ENCODE measurements at regions not wholly inside any gene's neighbourhood (a gene's known extent, or its start where the extent isn't known, plus 50 kb on each side); places are given as distances from the start of the nearest gene placed in this dataset.
"Not testable (repeated sequence)": the region's sequence is repeated elsewhere in the genome, so short reads cannot be mapped to it uniquely, and the experiment has no call there.

DNA sequence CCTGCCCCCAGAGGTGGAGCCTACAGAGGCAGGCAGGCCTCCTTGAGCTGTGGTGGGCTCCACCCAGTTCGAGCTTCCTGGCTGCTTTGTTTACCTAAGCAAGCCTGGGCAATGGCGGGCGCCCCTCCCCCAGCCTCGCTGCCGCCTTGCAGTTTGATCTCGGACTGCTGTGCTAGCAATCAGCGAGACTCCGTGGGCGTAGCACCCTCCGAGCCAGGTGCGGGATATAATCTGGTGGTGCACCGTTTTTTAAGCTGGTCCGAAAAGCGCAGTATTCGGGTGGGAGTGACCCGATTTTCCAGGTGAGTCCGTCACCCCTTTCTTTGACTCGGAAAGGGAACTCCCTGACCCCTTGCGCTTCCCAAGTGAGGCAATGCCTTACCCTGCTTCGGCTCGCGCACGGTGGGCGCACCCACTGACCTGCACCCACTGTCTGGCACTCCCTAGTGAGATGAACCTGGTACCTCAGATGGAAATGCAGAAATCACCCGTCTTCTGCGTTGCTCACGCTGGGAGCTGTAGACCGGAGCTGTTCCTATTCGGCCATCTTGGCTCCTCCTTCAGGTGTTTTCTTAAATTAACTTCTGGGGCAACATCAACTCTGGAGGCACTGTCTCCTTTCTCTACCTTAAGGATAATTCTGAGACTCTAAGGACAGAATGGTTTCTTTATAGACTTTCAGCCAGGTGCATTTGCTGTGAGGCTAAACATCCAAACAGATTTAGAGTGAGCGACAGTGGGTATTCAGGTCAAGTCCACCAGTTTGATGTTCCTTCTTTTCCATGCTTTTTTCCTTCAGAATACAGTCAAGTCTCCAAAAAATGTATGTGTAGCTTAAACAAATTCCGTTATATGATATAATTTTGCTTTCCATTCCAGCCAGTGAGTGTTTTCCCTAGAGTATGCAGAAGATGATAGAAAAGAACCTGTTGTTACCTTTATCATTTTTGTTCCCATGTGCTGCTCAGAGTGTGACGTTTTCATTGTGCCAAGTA lies 170.8 kb downstream of the KCNRG start:
- TF ChIP-seq, protein P1, sequence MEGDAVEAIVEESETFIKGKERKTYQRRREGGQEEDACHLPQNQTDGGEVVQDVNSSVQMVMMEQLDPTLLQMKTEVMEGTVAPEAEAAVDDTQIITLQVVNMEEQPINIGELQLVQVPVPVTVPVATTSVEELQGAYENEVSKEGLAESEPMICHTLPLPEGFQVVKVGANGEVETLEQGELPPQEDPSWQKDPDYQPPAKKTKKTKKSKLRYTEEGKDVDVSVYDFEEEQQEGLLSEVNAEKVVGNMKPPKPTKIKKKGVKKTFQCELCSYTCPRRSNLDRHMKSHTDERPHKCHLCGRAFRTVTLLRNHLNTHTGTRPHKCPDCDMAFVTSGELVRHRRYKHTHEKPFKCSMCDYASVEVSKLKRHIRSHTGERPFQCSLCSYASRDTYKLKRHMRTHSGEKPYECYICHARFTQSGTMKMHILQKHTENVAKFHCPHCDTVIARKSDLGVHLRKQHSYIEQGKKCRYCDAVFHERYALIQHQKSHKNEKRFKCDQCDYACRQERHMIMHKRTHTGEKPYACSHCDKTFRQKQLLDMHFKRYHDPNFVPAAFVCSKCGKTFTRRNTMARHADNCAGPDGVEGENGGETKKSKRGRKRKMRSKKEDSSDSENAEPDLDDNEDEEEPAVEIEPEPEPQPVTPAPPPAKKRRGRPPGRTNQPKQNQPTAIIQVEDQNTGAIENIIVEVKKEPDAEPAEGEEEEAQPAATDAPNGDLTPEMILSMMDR (conservative IDR thresholded peaks at IDR 0.05 in 1 of 2, IDR thresholded peaks at IDR 0.05 in 1 of 2; ENCODE audit: low read depth in 1 of 2, low read length in 2 of 2), result not testable (repeated sequence)
- not testable (repeated sequence) for TF ChIP-seq EZH2 (IDR thresholded peaks at IDR 0.05; ENCODE audit: low read length, missing control alignments)

Measured in fibroblast of lung (primary cell).